Hematopoietic multipotent progenitor cell treated with erythropoietin and hydrocortisone succinate and interleukin-3 and kit ligand, for 15 days (in vitro differentiated cells): ENCODE measurements at regions not wholly inside any gene's neighbourhood (a gene's known extent, or its start where the extent isn't known, plus 50 kb on each side); places are given as distances from the start of the nearest gene placed in this dataset.
A peak's percentile ranks its signal among the peaks of the same experiment; 100 is the strongest.
"Not testable (repeated sequence)": the region's sequence is repeated elsewhere in the genome, so short reads cannot be mapped to it uniquely, and the experiment has no call there.

ENCODE experiments used
- DNase-seq: peaks from one replicate; pipeline ENCODE4 v3.0.0-alpha.2; 2015; ENCODE audit warnings: low spot score

- no peak for DNase-seq
Measured at GRCh38 chrY:7415157-7415633, 503.6 kb upstream of the AMELY start.

GRCh38 chrY:7390056-7390455 is 478.5 kb upstream of the AMELY start:
- DNase-seq: no peak

GRCh38 chrY:7382988-7383387 is 471.4 kb upstream of the AMELY start:
- no peak for DNase-seq

GRCh38 chrY:7377091-7377490 is 465.5 kb upstream of the AMELY start:
- no peak for DNase-seq

GRCh38 chrY:7374485-7374884 is 462.9 kb upstream of the AMELY start:
- DNase-seq: not testable (repeated sequence)

GRCh38 chrY:7371953-7372352 is 460.4 kb upstream of the AMELY start:
- DNase-seq: not testable (repeated sequence)

- not testable (repeated sequence) for DNase-seq
Measured at GRCh38 chrY:7371026-7371425, 459.5 kb upstream of the AMELY start.

- no peak for DNase-seq
Measured at GRCh38 chrY:7359520-7359919, 448.0 kb upstream of the AMELY start.

- no peak for DNase-seq
Measured at GRCh38 chrY:7358103-7358752, 446.7 kb upstream of the AMELY start.

- DNase-seq: not testable (repeated sequence)
Measured at GRCh38 chrY:7355891-7356290, 444.3 kb upstream of the AMELY start.

- peak; percentile 52 for DNase-seq
Measured at GRCh38 chrY:7344661-7345060, 433.1 kb upstream of the AMELY start.

- DNase-seq: no peak
Measured at GRCh38 chrY:7343261-7343660, 431.7 kb upstream of the AMELY start.

GRCh38 chrY:7342732-7343131 is 431.2 kb upstream of the AMELY start:
- DNase-seq: not testable (repeated sequence)

GRCh38 chrY:7339391-7340087 is 428.0 kb upstream of the AMELY start:
- DNase-seq: no peak

- DNase-seq: no peak
Measured at GRCh38 chrY:7336023-7336873, 424.7 kb upstream of the AMELY start.

- no peak for DNase-seq
Measured at GRCh38 chrY:7334449-7334848, 422.9 kb upstream of the AMELY start.

GRCh38 chrY:7326296-7327246 is 415.0 kb upstream of the AMELY start:
- no peak for DNase-seq

- DNase-seq: no peak
Measured at GRCh38 chrY:7325531-7325930, 414.0 kb upstream of the AMELY start.

GRCh38 chrY:7320751-7321150 is 409.2 kb upstream of the AMELY start:
- DNase-seq: no peak

GRCh38 chrY:7320171-7320570 is 408.6 kb upstream of the AMELY start:
- DNase-seq: not testable (repeated sequence)

- no peak for DNase-seq
Measured at GRCh38 chrY:7318122-7318521, 406.6 kb upstream of the AMELY start.

- DNase-seq: no peak
Measured at GRCh38 chrY:7317571-7317970, 406.0 kb upstream of the AMELY start.
